Fibroblast of skin of right biceps (primary cell): ENCODE measurements at regions not wholly inside any gene's neighbourhood (a gene's known extent, or its start where the extent isn't known, plus 50 kb on each side); places are given as distances from the start of the nearest gene placed in this dataset.

ENCODE experiments used
- DNase-seq: peaks from one replicate; pipeline ENCODE4 v3.0.0-alpha.2; 2013

DNA sequence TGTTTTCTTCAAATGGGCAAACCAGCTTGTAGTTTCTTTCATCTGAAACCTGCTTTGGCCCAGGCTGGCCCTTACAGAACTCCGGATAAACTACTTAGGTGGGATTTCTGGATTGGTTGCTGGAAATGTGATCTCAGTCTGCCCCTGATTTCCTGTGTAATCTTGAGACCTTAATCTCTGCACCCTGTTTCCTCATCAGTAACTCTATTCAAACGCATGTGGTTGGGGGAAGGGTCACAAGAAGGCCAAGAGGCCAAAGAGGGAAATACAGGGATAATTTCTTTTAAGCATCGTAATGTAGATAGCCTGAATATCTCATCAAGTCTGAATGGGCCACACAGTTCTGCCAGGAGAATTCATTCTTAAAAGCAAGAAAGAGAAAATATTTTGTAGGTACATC is 483.6 kb downstream of the LTN1 start:
- no peak for DNase-seq

DNA sequence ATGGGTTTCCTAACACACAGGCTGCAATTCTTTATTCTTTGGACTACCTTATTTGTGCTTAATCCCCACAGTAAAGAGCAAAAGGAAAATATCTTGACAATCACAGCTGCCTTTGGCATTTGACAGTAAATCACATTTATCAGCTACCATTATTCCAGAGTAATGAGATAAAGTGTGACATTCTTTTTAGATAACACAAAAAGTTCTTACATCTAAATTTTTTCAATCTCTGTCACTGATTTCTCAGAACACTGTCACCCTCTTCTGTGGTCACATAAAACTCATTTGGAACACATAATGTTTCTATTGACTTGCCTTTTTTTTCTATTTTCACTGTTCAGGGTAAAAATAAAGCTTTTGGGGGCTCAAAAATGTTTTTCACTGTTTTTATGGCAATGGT is 484.6 kb downstream of the LTN1 start:
- no peak for DNase-seq

DNA sequence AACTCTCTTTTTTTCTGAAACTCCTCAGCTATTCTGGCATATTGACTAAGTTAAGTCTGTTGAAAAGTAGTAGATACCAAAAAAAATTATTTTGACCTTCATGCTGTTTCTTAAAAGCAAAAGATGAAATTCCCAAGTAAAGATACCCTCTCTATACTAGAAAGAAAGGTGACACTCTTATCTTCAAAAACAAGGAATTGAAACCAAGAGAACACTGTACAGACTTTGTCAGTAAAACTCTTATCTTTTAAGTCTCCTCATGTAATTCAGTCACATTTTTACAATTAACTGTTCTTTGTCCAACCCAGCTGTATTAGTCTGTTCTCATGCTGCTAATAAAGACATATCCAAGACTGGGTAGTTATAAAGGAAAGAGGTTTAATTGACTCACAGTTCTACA is 496.2 kb downstream of the LTN1 start:
- no peak for DNase-seq

DNA sequence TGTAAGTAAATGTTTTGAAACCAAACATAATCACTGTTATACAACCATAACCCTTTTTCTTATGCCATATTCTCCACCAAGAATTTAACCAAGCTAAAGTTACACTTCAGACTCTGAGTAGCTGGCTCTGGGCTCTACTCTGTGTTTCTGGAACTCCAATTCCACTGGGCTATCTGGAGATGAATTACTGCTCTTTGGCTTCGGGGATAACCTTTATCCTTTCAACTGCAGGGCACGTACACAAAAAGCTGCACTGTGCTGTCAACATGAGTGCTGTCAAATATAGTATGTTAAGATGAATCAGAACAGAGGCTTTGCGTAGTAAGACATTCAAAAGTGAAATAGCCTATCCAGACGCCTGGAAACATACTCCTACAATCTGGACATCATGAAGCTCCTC is 500.6 kb downstream of the LTN1 start:
- no peak for DNase-seq

DNA sequence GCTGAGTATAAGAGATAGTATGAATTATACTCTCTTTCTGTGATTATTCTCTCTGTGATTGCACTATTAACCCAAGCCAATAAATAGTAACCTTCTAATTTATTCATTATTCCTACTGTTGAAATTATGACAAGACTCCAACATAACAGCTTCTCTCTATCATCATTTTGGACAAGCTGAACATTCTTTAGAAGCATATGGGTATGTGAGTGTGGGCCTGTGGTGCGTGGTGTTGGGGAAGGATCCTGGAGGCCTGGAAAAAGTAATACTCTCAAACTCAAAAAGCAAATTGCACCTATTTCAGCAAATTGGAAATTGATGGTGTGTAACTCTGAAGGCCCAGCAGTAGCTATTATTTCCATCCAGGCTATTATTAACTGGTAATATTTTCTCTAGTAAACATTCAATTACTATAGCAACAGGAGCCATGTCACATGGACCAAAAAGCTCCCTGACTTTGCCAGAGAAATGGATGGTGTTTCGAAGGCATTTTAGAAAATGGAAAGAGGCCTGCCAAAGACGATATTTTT is 502.8 kb downstream of the LTN1 start:
- DNase-seq, result no peak

DNA sequence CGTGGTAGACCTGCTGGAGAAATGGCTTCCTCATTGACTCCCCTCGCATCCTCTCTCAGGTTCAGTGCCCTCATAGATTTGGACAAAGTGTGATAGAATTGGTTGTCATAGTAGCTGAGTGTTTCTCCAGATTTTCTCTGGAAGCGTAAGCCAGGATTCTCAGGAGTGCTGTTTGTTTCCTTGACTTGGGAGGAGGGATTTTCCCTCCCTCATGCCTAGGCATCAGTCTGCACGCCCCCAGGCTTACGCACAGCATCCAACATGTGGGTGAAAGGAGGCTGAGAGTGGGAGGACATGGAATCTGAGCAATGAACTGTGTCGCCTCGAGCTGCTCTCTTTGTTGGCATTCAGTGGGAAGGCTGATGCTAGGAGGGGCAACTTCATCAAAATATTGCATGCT is 503.5 kb downstream of the LTN1 start:
- no peak for DNase-seq

DNA sequence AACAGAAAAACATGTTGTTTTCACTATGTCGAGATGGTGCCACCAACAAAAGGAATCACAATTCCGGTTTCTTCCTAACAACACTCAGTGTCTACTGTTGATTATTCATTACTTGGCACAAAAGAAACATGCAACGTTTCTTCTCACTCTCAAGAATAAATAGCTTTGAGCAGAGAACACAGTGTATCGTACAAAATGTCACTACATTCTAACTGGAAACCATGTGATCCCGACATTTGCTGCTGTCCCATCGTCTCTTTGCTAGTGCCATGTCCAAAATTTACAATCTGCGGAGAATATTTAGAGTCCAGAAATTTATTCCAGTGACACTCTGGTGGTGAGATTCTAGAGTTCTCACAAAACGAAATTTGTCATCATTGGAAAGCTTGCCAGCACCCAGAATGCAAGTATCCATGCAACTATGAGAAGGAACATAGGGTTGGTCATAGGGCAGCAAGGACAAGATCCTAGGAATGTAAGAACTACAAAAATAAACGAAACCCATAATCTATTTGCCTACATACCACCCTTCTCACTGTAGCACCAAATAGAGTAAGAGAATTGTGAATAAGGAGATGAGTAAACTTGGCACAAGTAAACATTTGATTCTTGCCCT is 505.1 kb downstream of the LTN1 start:
- DNase-seq, result no peak

DNA sequence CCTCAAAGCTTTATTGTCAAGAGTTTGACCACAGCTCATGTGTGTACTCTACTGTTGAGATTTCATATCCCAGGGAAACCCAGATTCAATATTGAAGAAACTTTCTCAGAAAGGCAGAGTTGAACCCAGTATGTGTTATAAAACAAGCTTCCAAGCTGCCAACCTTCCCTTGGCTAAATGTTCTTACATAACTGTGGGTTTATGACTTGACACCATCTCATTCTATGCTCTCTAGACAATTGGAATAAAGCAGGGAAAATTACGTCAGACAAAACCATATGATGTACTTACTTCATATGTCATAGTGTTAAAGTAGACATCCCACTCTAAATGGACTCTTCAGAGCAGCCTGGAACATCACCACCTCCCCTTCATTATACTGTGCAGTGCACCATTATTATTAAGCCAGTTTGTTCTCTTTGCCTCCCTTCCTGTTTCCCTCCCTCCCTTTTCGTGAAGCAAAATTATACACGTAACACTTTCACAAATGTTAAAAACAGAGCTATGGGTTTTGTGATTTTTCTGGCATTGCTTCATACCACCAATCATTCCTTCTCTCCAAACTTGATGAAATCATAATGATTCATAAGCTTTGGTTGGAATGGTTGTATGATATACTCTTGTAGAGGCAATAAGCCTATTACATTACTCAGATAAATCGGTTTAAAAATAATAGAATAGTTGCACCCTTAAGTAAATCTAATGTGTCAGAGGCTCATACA is 507.2 kb downstream of the LTN1 start:
- DNase-seq, result peak; percentile 95

DNA sequence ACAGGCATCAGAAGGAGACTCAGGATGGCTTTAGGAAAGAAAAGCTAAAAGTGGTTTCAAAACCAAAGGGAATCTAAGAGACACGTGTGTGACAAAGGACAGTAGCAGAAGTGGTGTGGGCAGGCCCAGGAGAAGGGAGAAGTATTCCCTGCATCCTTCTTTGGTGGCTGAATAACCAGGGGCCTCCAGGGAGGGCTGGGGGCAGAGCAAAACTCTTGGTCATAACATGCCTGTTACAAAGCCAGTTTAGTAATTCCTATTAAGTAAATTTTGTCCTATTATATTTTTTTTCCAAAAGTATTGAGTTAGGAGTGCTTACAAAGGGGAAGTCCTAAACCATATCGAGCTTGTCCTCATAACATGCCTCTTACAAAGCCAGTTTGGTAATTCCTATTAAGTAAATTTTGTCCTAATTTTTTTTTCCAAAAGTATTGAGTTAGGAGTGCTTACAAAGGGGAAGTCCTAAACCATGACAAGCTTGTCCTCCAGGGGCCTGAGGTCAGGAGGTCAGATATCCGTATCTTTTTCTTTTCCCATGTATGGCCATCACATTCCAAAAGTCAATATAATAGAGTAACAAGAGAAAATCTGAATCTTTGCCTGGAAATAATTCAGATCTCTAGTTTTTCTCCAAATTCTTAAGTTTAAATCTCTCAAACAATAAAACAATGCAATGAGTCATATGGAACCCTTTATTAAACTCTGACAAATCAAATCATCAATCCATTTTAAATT is 509.2 kb downstream of the LTN1 start:
- peak; percentile 45 for DNase-seq

DNA sequence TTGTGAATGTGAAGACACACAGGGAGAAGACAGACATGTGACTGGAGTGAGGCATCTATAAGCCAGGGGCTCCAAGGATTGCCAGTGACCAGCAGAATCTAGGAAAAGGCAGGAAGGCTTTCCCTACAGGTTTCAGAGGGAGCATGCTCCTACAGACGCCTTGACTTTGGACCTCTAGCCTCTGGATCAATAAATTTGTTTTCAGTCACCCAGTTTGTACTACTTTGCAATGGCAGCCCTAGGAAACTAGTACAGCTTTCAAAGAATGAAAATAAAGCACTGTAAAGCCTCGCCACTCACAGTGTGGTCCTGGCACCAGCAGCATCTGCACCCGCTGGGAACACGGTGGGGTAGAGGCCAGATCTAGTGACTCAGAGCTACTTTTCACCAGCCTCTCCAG is 510.0 kb downstream of the LTN1 start:
- no peak for DNase-seq

DNA sequence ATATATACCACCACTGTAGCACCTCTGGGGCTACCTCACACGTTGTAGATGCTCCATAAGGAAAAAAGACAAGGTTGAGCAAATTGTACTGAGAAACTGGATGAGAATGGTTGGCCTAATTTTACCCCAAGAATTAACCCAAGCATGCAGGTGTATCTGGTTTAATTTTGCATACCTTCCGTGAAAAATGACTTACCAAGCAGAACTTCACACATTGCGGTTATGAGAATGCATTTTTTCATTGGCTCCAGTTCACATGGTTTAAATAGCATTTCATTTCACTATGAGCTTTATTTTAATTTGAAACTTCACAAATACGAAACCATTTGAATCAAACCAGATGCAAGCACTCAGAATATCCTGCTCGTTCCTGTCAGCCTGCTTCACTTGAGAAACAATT is 512.2 kb downstream of the LTN1 start:
- peak; percentile 75 for DNase-seq

DNA sequence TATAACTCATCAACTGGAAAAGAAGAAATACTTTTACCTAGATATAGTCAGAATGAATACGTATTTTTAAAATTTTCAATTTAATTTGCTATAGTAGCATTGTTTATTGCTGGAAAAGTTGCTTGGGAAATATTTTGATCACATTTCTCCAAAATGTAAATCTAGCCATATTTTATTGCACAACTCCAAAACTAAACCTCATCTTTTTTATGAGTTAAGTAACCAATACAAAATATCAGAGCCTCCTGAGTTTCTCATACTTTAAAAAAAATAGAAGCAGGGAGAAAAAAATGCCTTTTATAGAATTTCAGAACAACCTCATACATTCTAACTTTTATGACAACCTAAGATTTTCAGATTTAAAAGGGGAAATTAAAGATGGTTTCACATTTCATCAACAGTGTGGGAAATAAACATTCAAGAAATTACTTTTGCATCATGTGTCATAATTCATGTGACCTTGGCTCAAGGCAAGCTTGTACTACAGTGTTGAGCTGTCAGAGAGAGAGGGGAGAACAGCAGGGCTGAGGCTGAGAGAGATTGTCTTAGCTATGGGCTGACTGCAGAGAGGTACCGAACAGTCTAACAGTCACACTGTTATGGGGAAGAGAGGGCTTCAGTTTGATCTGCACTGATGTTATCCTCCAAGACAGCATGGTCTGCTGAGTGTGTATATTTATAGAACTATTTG is 519.0 kb downstream of the LTN1 start:
- DNase-seq, result peak; percentile 26

DNA sequence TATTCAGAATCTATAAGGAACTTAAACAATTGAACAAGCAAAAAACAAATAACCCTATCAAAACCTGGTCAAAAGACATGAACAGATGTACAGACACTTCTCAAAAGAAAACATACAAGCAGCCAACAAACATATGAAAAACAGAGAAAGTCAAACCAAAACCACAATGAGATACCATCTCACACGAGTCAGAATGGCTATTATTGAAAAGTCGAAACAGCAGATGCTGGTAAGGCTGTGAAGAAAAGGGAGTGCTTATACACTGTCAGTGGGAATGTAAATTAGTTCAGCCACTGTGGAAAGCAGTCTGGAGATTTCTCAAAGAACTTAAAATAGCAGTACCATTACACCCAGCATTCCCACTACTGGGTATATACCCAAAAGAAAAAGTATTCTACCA is 520.1 kb downstream of the LTN1 start:
- peak; percentile 55 for DNase-seq

DNA sequence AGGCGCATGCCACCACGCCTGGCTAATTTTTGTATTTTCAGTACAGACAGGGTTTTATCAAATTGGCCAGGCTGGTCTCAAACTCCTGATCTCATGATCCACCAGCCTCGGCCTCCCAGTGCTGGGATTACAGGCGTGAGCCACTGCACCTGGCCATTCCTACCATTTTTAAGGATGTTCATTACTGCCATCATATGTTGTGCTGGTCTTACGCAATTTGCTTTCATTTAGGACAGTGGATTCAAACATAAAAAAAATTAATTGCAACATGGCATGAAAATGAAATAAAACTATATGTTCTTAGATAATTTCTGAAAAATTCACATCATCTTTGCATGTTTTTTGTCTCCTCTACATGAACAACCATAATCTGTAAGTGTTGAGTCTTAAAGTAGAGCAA is 527.7 kb downstream of the LTN1 start:
- no peak for DNase-seq

DNA sequence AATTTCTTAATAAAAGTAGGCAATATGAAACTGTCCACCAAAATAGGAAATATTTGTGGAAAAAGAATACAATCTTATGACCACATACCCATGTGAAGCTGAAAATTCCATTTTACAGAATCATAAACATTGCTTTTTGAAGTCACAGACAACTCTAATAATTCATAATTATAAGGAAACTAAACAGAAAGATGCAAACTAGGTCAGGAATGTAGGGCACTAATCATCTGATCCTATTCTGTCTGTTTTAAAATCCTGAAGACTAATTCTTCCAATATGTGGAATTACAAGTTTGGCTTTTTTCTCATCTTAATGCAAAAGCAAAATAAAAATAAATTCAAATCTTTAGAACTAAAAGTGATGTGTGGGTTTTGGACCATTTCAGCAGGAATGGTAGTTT is 528.6 kb downstream of the LTN1 start:
- peak; percentile 55 for DNase-seq

DNA sequence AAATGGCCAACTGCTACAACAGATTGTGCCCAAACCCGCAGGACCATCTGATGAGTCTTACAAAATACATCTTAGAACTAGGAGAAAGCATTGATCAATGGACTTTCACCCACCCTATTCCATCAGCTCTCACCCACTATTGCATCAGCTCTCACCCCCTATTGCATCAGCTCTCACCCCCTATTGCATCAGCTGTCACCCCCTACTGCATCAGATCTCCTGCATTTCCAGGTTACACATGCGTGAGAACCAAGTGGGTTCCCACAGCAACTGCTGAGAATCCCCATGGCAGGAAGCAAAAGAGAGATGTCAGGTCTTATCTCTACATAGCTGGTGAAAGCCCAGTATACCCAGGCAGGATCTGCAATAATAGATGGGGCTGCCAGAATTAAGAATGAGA is 533.5 kb downstream of the LTN1 start:
- DNase-seq, result no peak

DNA sequence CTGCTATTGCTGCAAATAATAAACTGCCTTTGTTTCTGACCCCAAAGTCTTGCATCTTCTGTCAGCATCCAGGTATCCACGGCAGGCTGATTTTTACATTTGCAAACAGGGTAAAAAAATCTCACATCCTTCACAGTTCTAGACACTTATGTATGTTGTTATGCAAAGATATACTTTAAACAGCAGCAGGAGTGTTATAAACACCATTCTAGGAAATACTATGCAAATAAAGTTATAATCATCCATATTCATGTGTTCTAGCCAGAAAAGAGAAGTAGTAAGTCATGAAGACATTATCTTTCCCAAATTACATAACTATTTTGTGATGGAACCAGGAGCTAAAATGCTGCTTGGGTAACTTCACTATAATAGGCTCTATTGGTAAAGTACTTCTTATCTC is 534.2 kb downstream of the LTN1 start:
- DNase-seq, result no peak

DNA sequence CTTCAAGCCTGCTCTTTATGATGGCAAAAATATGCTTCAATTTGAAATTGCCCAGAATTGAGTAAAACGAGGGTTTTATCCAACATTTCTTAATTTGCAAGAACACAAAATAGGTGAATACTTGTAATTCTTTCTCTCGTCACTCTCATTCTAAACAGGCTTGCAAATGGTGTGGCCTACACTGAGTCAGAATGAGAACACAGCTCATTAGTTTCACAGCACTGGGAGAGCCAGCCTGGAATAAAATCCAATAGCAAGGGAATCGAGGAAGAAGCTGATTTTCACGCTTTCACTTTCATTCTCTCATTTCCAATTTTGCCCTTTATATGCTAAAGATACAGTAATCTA is 537.5 kb downstream of the LTN1 start:
- peak; percentile 84 for DNase-seq

DNA sequence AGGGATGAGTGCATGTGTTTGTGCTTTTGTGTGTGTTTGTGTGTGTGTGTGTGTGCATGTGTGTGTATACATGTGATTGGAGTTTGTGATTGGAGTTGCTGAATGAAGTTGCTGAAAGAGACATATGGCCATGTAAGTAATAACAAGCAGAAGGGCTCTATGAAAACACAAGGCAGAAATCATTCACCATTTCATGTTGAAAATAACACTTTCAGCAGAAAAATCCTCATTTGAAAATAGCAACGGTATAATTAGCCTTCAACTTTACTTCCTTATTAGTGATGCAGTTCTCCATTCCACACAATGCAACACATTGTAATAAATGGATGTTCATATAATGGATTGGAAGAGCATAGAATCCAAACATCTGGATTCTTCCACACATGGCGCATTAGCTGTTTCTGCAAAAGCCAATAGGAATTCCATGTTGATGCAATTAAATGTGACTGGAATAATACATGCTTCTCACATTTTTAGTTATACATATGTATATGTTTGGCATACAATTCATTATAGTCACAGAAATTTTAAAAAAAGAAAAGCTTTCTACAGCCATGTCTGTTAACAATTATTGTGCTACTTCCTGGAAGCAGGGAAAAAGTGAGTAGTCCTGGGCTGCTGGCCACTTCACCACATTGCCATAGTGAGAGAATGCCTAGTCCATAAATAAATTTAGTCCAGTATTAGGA is 538.0 kb downstream of the LTN1 start:
- DNase-seq, result peak; percentile 86

DNA sequence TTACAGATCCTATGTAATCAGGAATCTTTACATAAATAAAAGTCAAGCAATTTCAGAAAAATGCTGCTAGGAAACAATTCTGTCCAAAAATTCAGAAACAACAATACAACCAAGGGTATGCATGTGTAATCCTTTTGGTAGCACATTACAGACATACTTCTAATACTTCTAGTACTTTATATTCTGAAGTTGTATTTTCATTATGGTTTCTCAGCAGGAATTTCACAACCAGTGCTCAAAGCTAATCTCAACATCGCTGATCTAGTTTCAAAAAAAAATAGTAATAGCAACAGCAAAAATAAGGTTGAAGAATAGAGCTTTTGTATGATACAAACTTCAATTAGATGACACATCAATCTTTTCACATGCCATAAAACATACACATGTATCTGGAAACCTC is 545.2 kb downstream of the LTN1 start:
- peak; percentile 81 for DNase-seq

DNA sequence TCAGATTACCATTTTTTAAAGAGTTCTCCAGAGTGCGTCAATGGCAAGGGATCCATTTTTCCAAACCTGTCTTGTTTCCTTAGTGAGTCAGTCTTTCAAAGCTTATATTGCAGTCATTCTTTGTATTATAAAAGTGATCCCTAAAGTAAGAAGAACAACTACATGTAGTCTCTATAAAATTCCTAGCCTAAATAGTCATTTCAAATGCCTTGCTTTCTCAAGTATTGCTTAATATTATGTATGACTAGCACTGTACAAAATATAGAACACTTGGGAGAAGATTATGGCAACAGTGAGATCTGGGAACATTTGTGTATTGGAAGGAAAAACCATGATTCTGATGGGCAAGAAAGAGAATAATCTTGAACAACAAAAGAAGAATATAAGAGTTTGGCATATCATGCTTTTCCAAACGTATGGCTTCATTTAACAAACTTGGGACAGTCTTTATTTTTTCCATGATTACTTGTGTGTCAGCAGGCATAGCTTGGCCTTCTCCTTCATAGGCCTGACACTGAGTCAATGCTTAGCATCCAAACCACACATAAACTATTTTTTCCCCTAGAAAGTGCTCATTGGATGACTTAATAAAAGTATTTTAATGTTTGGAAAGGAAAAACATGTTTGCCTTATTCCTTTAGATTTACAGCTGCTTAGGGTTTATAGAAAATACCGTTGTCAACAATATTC is 547.4 kb downstream of the LTN1 start:
- peak; percentile 90 for DNase-seq

DNA sequence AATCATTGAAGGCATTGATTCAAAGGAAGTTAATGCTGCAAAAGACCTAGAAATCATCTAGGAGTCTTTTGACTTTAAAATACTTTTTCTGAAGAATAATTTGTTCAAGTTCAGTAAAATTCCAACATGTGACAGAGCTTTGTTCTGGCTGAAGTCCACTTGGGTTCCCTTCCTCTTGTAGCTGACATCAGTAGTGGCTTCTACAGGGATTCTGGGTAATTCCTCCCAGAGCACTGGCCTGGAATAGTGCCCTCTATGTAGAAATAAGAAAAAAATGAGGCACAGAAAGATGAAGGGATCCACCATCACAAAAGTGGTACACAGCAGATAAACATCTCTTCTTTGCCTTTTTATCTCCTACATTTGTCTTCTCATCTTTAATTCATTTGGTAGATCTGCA is 548.1 kb downstream of the LTN1 start:
- peak; percentile 51 for DNase-seq
